Mucosa of descending colon (tissue), 3 donors: ENCODE measurements at regions not wholly inside any gene's neighbourhood (a gene's known extent, or its start where the extent isn't known, plus 50 kb on each side); places are given as distances from the start of the nearest gene placed in this dataset.

Experiments
- ATAC-seq: fragments of 200-7000 bp; cut with Tn5 transposase; one replicate; pipeline ENCODE4 v1.9.1; 2020; ENCODE audit warnings: mild to moderate bottlenecking, moderate library complexity
- DNase-seq, 3 donors: peaks; one replicate each; pipeline ENCODE4 v3.0.0-alpha.2; 2020
- H3K36me3 ChIP-seq: fragments of 200-600 bp; one replicate; pipeline ENCODE4 v1.8.0; 2021; ENCODE audit warnings: low read depth, mild to moderate bottlenecking
- H3K4me1 ChIP-seq: fragments of 200-600 bp; one replicate; pipeline ENCODE4 v1.8.0; 2021; ENCODE audit warnings: low read depth, mild to moderate bottlenecking
- H3K4me3 ChIP-seq: fragments of 200-600 bp; one replicate; pipeline ENCODE4 v1.8.0; 2021; ENCODE audit warnings: mild to moderate bottlenecking
- H3K9me3 ChIP-seq: fragments of 200-600 bp; one replicate; pipeline ENCODE4 v1.8.0; 2021; ENCODE audit warnings: mild to moderate bottlenecking
- intact Hi-C, 2 donors: fragments of 100-400 bp; cut with DNase I in 1 of 2; cut with micrococcal nuclease in 1 of 2; formaldehyde crosslinking; loops; one replicate each; pipeline versions ENCODE4 v1.11.0 to v1.11.1; 2022; cut with DNase I, micrococcal nuclease
- TF ChIP-seq, protein P1 (sequence below): fragments of 200-600 bp; IDR thresholded peaks from one replicate; pipeline ENCODE4 v1.8.0; 2022; ENCODE audit warnings: antibody characterized with exemption, mild to moderate bottlenecking
- donor health status: DM: no; HTN: no; CAD: no; lungs with moderate emphysema.
- donor health status: DM: no; HTN: no; CAD: no.
- donor health status: DM: no; HTN: yes; CAD: no.

GRCh38 chr11:130526846-130527245 is 78.4 kb downstream of the ADAMTS15 start:
- no peak overlapping the region for H3K4me3 ChIP-seq
- intact Hi-C loops: no loop called here
- DNase-seq: no peak
- no peaks in the 10 kb centered on the region for H3K4me1 ChIP-seq
- TF ChIP-seq, protein P1, sequence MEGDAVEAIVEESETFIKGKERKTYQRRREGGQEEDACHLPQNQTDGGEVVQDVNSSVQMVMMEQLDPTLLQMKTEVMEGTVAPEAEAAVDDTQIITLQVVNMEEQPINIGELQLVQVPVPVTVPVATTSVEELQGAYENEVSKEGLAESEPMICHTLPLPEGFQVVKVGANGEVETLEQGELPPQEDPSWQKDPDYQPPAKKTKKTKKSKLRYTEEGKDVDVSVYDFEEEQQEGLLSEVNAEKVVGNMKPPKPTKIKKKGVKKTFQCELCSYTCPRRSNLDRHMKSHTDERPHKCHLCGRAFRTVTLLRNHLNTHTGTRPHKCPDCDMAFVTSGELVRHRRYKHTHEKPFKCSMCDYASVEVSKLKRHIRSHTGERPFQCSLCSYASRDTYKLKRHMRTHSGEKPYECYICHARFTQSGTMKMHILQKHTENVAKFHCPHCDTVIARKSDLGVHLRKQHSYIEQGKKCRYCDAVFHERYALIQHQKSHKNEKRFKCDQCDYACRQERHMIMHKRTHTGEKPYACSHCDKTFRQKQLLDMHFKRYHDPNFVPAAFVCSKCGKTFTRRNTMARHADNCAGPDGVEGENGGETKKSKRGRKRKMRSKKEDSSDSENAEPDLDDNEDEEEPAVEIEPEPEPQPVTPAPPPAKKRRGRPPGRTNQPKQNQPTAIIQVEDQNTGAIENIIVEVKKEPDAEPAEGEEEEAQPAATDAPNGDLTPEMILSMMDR: no peak
- H3K36me3 ChIP-seq: no peaks in the 10 kb centered on the region
- no peak for ATAC-seq
- no peaks in the 10 kb centered on the region for H3K9me3 ChIP-seq

DNA sequence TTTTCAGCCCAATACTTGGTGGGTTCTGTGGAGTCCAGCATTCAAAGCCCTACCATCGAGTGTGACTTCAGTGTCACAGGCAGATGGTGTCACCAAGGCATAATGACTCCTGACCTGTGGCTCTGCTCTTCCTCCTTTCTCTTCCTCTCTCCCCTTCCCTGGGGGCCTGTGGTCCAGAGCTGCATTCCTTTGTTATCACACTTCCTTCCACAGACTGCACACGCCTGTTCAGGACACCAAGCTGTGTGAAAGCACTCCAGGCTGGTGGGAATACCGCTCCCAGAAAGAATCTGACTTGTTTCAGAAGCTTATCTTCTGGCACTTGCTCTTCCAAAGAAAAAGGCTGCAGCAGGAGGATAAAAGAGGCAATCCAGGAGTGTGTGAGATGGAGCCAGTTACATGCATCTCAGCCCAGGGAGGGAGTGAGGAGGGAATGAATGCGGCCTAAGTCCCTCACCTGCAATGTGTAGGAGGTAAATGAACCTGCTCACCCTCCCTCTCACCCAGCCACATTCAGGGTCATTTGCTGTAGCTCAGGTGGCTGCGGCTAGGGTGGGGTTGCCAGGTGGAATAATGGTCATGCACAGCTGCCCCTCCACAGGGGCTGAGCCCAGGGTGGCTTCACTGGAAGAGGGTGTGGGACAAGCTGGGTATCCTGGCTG is 79.3 kb downstream of the ADAMTS15 start:
- TF ChIP-seq, protein P1: no peak
- DNase-seq (no peak), ATAC-seq (peak; percentile 26)
- H3K4me3 ChIP-seq: no peak overlapping the region
- intact Hi-C loops: no loop called here
- H3K4me1 ChIP-seq: no peaks in the 10 kb centered on the region
- H3K36me3 ChIP-seq: no peaks in the 10 kb centered on the region
- no peaks in the 10 kb centered on the region for H3K9me3 ChIP-seq

DNA sequence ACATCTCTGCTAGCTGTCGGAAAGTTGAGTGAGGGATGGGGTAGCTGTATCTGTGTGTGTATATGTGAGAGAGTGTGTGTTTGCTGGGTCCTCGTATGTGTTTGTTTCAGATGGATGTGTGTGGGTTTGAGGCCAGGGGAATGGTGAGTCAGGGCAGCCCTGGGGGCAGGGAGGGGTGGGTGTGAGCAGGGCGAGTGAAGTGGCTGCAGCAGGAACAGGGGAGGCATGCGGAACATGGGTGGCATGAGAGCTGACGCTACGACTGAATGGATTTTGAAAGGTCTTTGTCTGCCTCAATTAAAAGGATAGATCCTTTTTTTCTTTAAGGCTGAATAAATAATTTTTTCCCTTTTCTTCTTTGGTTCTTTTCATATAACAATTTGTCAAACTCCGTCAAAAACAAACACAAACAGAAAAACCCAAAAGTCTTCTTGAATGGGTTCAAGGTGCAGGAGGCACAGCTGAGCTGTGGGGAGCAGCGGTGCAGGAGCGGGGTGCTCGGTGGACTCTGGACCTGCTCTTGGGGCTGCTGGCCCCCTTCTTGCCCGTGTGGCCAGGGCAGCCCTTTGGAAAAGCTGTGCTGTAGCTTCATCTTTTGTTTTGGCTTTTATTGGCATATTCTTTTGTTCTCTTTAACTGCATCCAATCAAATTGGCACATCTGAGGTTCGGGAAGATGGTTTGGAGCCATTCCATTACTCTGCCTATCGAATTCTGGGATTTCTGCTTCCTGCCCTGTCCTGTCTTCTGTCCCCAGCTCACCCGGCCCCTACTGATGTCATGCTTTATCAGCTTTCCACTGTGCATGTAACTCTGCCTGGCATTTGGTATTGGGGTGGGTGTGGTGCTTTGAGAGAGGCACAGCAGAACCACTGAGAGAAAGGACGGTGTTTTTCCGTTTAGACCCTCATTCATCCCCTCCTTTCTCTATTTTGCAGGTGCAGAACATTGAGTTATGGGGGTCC is 80.1 kb downstream of the ADAMTS15 start:
- H3K9me3 ChIP-seq: no peaks in the 10 kb centered on the region
- TF ChIP-seq, protein P1: no peak
- DNase-seq (no peak), ATAC-seq (no peak)
- intact Hi-C loops: no loop called here
- no peaks in the 10 kb centered on the region for H3K36me3 ChIP-seq
- no peaks in the 10 kb centered on the region for H3K4me1 ChIP-seq
- no peak overlapping the region for H3K4me3 ChIP-seq

- DNase-seq (no peak), ATAC-seq (no peak)
- no peaks in the 10 kb centered on the region for H3K9me3 ChIP-seq
- H3K36me3 ChIP-seq: no peaks in the 10 kb centered on the region
- intact Hi-C loops: no loop called here
- H3K4me3 ChIP-seq: no peak overlapping the region
- H3K4me1 ChIP-seq: no peaks in the 10 kb centered on the region
- TF ChIP-seq, protein P1: no peak
Measured at GRCh38 chr11:130529366-130529765, 80.9 kb downstream of the ADAMTS15 start.

GRCh38 chr11:130531061-130531460 is 82.6 kb downstream of the ADAMTS15 start:
- no peaks in the 10 kb centered on the region for H3K36me3 ChIP-seq
- DNase-seq: no peak
- H3K9me3 ChIP-seq: no peaks in the 10 kb centered on the region
- no peaks in the 10 kb centered on the region for H3K4me1 ChIP-seq
- no peak overlapping the region for H3K4me3 ChIP-seq
- no peak for ATAC-seq
- TF ChIP-seq, protein P1: no peak
- intact Hi-C loops: no loop called here
